ENCODE measurements at regions not wholly inside any gene's neighbourhood (a gene's known extent, or its start where the extent isn't known, plus 50 kb on each side); places are given as distances from the start of the nearest gene placed in this dataset.

DNA sequence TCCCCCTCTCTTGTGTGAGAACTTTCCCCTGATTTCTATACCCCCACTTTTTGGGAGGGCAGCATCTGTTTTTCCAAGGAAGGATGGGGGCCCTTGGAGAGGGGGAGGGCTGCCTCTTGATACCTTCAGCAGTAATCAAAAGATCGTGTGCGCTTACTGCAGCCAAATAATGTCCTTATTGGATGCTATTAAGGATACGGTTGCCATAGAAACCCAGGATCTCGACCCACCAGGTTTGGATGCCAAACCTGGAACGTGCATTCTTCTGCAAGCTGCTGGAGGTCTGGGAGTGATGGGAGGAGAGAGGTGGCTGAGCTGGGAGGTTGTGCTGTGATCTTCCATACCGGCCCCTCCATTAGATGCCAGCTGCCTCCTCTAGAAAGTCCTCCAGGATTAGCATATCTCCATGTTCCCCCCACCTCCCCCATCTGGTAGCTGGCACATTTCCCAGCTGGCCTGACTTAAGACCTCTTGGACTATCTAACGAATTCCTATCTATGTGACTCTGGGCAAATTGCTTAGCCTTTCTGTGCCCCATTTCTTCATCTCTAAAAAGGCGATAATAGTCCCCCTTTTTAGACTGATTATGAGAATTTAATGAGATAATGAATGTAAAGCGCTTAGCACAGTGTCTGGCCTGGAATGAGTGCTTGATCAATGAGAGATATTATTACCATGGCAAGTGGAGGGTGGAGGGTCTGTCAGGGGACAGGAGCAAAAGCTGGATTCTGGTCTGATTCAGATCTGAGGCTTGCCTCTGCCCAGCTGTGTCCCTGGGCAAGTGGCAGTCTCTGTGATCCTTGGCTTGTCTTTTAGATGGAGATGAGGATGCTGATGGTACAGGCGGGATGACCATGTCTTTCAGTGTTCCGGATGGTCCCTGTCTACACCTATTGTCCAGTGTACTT is 78.5 kb upstream of the PCBD1 start:
- no peak for DNase-seq (ENCODE audit: low read depth in 2 of 3, low spot score in 1 of 3)

DNA sequence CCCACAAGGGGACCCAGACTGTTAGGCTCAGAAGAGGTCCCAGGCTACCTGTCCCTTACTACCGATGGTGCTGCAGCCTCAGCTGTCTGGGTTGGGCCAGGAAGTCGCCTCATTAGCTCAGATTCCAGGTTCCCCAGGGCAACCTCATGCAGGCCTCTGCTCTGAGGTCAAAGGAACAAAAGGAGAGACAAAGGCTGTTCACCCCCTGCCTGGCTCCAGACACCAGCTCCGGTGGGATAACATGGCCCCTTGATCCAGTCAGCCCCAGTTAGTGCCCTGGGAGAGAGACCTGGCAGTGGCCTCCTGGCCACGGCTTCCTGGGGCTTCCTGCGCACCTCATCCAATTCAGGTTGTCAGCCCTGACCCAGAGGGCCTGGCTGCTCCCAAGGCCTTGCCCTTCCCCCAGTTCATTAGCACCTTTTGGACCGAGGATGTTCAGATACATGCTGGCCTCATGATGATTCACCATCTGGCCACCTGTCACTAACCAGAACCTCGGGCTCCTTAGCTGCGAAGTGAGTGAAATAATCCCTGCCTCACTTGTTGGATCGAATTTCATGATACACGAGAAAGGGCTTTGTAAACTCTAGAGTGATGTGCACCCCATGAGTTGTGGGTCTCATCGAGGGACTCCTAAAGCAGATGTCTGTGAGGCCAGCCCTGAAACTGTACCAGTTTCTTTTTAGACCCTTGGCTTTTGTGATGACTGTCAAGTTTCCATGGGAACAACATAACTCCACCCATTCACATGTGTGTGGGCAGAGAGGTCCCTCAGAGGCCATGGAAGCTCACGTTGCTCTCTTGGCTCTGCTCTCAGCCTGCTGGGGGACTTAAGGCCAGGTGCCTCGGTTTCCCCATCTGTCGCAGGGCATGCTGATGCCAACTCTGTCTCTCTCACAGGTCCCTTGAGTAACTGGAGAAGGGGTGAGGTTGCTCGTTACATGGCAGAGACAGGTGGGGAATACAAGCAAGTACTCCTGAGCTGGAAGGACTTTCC is 79.5 kb upstream of the PCBD1 start:
- DNase-seq (ENCODE audit: low read depth in 2 of 3, low spot score in 1 of 3) = no peak

DNA sequence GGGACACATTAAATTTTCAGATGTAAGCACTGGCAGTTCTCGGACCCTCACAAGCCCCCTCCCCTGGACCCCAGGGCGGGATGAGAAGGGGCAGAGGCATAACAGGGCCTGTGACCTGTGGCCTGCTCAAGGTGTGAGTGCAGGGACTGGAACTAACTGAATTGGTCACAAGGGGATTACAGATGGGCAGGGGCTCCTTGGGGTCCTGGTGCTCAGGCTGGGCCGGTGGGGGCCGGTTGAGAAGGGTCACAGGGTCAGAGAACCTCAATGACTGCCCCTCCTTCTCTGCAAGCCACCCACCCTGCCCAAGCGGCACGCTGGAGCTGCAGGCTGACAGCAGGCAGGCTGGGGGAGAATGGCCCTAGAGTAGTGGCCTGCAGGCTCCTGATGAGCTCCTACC is 80.8 kb upstream of the PCBD1 start:
- no peak for DNase-seq (ENCODE audit: low read depth in 2 of 3, low spot score in 1 of 3)

DNA sequence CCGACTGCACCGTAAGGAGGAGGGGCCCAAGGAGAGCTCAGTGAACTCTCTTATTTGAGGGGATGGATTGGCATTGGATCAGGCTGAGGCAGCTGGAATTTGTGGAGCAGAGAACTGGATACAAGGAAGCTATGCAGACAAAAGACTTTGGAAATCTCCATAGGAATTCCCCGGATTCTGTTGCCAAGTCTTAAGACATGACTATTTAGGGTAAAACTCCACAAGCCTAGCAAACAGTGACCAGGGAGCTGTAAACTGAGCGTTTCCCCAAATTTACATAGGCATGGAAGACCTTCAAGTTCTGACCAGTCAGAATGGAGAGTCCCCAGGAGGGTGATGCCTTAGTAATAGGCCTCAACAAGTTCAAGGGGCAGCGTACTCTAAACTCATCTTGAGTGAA is 82.5 kb upstream of the PCBD1 start:
- no peak for DNase-seq (ENCODE audit: low read depth in 2 of 3, low spot score in 1 of 3)

DNA sequence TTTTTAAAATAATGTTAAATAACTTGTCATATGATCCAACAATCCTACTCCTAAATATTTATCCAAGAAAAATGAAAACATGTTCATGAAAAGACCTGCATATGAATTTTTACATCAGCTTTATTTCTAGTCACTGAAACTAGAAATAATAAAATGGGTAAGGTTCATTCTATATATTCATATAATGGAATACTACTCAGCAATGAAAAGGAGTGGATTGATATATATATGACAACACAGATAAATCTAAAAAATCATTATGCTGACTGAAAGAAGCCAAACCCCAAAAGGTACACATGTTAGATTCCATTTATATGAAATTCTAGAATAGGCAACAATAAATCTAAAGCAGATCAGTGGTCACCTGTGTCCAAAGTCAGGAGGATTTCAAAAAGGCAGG is 84.9 kb upstream of the PCBD1 start:
- DNase-seq (ENCODE audit: low read depth in 2 of 3, low spot score in 1 of 3) = no peak

DNA sequence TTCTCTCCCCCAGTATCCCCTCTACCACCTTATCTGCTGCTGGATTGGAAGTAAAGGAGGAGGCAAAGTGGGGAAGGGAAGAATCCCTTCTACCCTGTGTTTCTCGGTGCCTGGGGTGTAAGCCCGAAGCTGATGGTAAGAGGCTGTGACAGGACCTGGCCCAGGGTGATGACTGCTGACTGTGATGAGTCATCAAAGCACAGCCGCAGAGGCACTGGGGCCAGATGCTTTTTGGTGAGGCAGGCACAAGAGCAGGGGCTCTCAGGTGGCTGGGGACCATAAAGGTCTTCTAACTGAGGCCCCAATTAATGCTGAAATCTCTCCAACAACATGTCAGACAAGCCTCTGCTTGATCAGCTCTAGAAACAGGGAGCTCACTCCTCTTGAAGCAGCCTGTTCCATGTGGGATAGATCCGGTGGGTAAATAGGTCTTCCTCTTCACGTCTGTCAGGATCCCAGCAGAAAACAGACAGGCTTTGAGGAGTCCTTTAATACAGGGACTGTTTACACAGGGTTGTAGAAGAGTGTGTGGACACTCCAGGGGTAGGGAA is 86.1 kb upstream of the PCBD1 start:
- DNase-seq (ENCODE audit: low read depth in 2 of 3, low spot score in 1 of 3) = no peak

DNA sequence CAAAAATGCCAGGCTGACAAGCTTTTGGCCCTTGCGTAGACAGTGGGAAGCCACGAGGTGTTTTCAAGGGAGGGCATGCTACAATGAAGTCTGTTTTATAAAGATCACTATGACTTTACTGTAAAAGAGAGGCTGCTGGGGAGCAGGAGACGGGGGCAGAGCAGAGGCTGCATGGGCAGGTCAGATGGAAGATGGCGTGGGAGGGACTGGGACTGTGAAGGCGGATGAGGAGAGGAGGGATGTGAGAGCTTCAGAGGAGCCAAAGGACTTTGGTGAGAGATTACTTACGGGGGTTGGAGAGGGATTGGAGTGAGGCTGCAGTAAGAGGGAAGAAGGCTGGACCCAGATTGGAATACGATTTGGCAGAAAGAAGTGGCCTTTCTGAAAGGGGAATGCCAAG is 86.6 kb upstream of the PCBD1 start:
- no peak for DNase-seq (ENCODE audit: low read depth in 2 of 3, low spot score in 1 of 3)

DNA sequence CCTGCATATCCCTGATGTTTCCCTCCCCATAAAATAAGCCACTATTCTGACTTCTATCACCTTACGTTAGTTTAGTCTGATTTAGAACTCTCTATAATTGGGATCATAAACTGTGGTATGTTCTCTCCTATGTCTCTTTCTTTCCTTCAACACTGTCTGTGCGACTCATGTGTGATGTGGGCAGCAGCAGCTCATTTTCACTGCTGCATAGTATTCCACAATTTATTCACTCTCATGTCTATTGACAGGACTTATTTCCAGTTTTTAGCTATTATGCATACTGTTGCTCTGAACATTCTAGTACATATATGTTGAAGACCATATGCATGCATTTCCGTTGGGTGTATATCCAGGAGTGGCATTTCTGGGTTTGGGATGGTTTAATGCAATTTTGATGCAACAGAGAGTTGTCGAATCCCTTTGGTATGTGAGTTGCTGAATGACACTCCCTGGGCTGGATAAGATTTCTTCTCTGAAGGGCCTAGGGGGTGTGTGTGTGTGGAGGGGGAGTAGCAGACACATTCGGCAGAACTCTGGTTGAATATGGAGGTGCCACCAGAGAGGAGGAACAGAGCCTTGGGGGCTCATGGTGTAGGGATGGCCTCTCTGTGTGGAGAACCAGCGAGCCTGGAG is 87.8 kb upstream of the PCBD1 start:
- no peak for DNase-seq (ENCODE audit: low read depth in 2 of 3, low spot score in 1 of 3)

DNA sequence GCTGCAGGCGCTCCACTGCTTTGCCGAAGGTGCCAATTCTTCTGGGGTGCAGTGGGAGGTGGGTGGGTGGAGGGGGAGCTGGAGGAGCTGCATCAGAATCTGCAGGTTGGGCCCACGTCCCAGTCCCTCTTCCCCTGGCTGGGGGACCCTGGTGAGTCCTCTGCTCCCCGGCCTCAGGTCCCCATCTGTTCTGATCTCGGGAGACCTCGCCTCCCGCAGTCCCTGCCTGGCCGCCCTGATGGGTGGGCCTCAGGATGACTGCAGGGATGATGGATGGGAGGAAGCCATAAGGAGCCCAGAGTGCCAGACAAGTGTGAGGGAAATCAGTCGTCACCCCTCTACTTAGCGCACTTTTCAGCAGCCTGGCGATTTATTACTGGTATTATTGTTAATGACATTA is 89.3 kb upstream of the PCBD1 start:
- no peak for DNase-seq (ENCODE audit: low read depth in 2 of 3, low spot score in 1 of 3)

DNA sequence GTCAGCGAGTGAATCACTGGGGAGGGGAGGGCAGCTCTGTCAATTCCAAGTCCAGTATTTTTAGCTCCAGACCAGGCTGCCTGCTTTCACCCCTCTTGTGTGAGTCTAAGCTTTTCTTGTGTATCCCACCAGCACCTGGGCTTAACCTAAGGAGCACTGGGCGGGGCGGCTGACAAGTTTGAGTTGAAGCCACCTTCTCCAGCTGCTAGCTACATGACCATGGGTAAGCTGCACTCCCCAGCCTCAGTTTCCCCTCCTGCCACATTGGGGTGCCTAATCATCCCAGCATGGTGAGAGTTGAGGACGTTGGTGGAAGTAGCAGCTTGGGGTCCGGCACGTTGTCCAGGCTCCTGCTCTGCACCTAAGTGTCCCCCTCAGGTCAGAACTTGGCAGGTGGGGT is 89.8 kb upstream of the PCBD1 start:
- DNase-seq (ENCODE audit: low read depth in 2 of 3, low spot score in 1 of 3) = no peak

DNA sequence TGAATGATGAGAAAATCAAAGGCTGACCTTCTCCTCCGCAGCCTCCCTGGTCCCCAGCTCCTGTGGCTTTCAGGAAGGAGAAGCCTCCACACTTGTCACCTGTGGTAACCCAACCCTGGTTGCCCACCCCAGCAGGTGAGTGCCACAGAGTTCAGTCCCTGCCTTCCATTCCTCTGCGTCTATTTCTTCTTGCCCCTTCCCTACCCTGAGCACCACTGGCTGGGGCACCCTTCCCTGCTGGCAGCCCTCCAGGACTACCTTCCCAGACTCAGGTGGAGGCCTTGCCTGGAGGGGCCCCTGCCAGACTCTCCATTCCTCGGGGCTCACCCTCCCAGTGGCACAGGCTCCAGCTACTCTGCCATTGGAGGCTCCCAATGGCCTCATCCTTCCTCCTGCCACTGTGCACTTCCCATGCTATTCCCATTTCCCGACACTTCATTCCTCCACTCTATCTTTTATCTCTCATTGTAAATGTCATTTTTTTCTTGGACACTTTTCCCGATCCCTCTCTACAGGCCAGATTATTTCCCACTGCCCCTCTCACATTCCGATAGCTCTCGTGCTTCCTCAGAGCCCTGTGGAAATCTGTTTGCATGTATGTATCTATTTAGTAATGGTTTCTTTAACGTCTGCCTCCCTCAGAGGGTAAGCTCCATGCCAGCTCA is 90.6 kb upstream of the PCBD1 start:
- DNase-seq (ENCODE audit: low read depth in 2 of 3, low spot score in 1 of 3) = no peak

DNA sequence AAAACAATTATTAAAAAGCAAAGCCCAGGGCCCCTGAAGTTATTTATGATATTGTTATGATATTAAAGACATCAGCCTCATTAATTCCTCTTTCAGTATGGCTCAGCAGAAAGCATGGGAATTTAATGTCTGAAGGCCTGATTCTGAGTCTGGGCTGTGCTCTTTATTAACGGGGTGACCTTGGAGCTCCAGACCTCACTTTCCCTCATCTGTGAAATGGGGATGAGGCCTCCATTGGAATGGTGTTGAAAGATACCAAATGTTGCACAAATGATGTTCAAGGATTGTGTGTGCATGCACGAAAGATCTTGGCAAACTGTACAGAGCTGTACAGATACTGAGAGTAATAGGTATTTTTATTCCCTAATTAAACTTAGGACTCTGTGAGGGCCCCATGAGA is 92.3 kb upstream of the PCBD1 start:
- DNase-seq (ENCODE audit: low read depth in 2 of 3, low spot score in 1 of 3) = no peak

DNA sequence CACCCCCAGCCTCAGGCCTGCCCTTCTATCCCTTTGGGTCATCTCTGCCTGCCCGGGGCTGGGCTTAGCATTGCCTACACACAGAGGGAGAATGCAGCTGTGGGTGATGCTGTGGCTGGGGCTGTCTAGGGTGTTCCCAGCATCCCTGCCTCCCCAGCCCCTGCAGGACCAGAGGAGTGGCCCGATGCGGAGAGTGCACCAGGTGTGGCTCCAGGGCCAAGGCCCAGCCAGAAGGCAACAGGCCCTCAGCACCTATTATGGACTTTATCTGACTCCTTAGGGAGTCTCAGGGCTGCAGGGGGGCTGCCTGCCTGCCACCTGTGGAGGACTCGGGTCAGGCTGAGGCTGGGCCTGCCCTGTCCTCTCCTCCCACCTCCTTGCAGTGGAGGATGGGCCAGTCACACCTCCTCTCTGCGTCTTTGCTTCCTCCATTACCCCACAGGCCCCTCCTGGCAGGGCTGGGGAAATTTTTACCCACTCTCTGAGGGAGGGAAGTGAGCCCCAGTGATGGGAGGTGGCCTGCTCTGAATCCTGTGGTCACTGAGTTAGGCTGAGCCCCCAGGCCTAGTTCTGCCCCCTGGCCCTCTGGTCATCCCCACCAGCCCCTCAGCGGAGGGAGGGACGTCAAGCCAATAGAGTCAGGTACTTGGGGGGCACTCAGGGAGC is 92.9 kb upstream of the PCBD1 start:
- DNase-seq (ENCODE audit: low read depth in 2 of 3, low spot score in 1 of 3) = no peak

DNA sequence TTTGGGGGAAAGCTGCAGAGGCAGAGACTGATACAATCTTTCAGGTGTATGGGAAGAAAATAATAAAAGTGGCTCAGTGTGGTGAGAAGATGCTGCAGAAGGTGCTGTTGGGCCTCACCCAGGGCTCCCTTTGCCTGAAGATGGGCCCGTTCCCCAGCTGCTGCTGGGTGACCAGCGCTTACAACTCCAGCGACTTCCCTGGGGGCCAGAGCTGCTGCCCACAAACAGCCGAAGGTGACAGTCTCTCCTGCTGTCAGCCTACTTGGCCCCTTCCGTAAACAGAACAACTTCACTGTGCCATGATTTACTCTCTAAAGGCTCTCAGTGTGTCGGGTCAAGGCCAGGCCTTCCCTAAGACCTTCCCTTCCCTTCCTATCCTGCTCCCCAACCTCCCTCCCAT is 93.6 kb upstream of the PCBD1 start:
- DNase-seq (ENCODE audit: low read depth in 2 of 3, low spot score in 1 of 3) = no peak

DNA sequence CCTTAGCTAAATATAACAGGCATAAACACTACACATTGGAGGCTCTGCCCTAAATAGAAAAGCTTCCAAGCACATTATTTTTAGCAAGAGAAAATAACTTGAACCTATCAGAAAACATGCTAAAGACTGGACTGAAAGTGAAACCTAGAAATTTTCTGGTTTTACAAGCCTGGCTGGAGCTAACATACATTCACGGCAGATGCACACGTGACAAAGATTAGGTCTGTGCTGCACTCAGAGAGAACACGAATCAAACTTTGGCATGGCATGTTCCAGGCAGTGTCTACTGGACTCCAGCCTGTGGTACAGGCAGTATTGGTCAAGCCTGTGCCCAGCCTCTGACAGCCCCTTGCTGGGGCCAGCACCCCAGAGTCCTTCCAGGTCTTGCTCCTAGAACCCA is 94.1 kb upstream of the PCBD1 start:
- no peak for DNase-seq (ENCODE audit: low read depth in 2 of 3, low spot score in 1 of 3)

DNA sequence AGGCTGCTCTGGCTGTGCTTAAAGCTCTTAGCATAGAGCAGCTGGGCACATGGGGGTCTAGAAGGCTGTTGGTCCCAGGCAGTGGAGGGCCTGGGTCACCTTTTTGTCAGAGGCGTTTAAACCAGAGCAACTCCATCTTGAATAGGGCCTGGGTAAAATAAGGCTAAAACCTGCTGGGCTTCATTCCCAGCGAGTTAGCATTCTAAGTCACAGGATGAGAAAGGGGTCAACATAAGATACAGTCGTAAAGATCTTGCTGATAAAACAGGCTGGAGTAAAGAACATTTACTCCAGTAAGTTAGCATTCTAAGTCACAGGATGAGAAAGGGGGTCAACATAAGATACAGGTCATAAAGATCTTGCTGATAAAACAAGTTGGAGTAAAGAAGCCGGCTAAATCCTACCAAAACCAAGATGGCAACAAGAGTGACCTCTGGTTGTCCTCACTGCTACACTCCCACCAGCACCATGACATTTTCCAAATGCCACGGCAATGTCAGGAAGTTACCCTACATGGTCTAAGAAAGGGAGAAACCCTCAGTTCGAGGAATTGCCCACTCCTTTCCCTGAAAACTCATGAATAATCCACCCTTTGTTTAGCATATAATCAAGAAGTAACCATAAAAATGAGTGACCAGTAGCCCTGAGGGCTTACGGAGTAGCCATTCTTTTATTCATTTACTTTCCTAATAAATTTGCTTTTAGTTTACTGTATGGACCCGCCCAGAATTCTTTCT is 96.8 kb upstream of the PCBD1 start:
- DNase-seq (ENCODE audit: low read depth in 2 of 3, low spot score in 1 of 3) = no peak

DNA sequence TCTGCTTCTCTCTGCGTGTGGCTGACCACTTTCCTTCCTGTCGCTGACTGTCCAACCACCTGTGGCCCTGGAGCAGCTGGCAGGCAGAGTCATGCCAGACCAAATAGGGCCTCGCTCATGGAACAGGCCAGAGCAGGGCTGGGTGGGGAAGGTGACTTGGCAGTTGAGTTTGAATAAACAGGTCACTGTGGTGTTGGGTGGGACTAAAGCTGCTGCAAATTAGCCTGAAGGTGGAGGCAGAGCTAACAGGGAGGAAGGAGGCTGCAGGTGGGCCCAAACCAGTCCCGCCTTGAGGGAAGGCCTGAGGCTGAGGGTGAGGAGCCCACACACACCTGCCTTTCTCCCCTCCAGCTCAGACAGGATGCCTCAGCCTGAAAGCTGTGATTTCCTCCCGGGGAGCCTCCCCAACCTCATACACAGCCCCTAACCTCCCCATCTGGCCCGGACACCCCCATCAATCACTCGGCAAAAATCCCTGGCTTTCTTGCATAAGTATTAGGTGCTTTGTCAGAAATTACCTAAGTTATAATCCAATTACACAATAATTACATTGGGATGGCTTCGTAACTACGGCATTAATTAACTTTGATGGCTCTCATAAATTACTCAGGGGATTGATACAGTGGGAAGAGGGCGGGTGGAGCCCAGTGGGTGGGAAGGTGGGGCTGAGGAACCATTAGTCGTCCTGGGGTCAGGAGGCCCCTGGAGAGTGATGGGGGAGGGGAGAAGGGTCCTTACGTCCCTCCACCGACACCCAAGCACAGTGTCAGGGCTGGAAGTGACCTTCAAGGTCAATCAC is 97.7 kb upstream of the PCBD1 start:
- no peak for DNase-seq (ENCODE audit: low read depth in 2 of 3, low spot score in 1 of 3)

DNA sequence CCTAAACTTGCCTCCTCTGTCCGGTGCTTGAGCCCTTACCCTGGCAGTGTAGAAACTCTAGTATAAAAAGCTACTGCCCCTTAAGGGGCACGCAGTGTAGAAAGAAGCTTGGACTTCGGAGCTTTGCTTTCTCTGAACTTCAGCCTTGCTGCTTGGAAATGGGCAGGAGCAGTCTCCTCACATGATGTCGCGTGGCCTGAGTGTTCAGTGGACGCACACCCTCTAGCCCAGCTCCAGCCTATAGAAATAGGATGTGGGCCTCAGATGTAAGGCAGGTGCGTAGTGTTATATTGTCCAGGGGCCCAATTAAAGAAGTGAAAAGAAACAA is 98.2 kb upstream of the PCBD1 start:
- DNase-seq (ENCODE audit: low read depth in 2 of 3, low spot score in 1 of 3) = no peak

Data from stimulated activated CD4-positive, alpha-beta T cell treated with anti-CD3 and anti-CD28 coated beads, Interleukin-12 subunit alpha, Interleukin-12 subunit beta, amount 100 ng/mL, for 48 hours (primary cell).